ENCODE measurements at regions not wholly inside any gene's neighbourhood (a gene's known extent, or its start where the extent isn't known, plus 50 kb on each side); places are given as distances from the start of the nearest gene placed in this dataset.

DNA sequence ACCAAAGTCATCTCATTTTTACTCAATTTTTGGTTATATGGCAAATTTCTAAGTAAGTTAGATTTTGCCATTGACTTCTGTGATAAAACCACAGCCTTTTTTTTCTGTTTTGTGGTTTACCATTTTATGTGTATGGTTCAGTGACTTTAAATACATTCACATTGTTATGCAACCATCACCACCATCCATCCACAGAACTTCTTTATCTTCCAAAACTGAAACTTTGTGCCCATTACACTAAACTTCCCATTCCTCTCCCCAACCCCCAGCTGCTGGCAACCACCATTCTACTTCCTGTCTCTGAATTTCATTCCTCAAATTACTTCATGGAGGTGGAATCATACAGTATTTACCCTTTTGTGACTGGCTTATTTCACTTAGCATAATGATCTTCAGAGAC lies 280.4 kb upstream of the TCERG1L start:
- Mint-ChIP-seq H3K27me3 (ENCODE audit: low read depth) (peaks cover 2% of the 10 kb centered on the region; the same call in 1 of the 2 replicates), H3K36me3 (ENCODE audit: insufficient read depth in 1 of 3, low read depth in 3 of 3) (no peaks in the 10 kb centered on the region), H3K4me1 (no peaks in the 10 kb centered on the region; a peak in 1 of 4 replicates), H3K9me3 (peaks cover 2 to 3% of the 10 kb centered on the region in 2 experiments; a peak in 2 of 5 replicates), H3K27ac (no peak overlapping the region), H3K4me3 (no peak overlapping the region)
- Histone ChIP-seq H3K79me1 (ENCODE audit: insufficient read depth, low read depth, low read length, poor library complexity, severe bottlenecking) (no peaks in the 10 kb centered on the region), H2BK15ac (ENCODE audit: low read depth, low read length) (no peak overlapping the region), H3K79me2 (ENCODE audit: insufficient read depth, low read length) (no peaks in the 10 kb centered on the region), H4K20me1 (ENCODE audit: control insufficient read depth, insufficient read depth, insufficient read length) (no peaks in the 10 kb centered on the region), H2BK5ac (ENCODE audit: insufficient read length, low read length) (no peak overlapping the region), H3T11ph (ENCODE audit: low read length) (no peak overlapping the region), H3K23me2 (ENCODE audit: insufficient read length, low read depth, low read length, poor library complexity, severe bottlenecking) (no peaks in the 10 kb centered on the region), H3K9me3 (ENCODE audit: control insufficient read depth, low read depth, low read length) (no peaks in the 10 kb centered on the region), H3K9ac (ENCODE audit: extremely low read depth, insufficient read length, low read length) (no peak overlapping the region), H3K23ac (ENCODE audit: insufficient read length, low read depth, low read length) (no peak overlapping the region), H3K27ac (ENCODE audit: insufficient read length, low read depth, low read length) (no peak overlapping the region), H2BK20ac (ENCODE audit: low read depth, low read length, poor library complexity, severe bottlenecking) (no peak overlapping the region), H3K4me2 (ENCODE audit: insufficient read depth, insufficient read length, low read length) (no peak overlapping the region), H4K91ac (ENCODE audit: insufficient read length, low read depth, low read length) (no peak overlapping the region), H3K56ac (ENCODE audit: insufficient read length, low read depth, low read length) (no peak overlapping the region), H4K8ac (replicated peaks; ENCODE audit: insufficient read length, low read depth, low read length) (no peak overlapping the region), H3K27me3 (ENCODE audit: insufficient read depth, low read length) (no peaks in the 10 kb centered on the region), H3K4ac (ENCODE audit: low read depth, low read length) (no peak overlapping the region), H3K18ac (ENCODE audit: insufficient read length, low read depth, low read length) (no peak overlapping the region), H2BK120ac (ENCODE audit: low read depth, low read length, poor library complexity, severe bottlenecking) (no peak overlapping the region), H4K5ac (ENCODE audit: insufficient read length, low read depth, low read length) (no peak overlapping the region), H3K14ac (ENCODE audit: insufficient read depth, low read length) (no peak overlapping the region), H2BK12ac (ENCODE audit: insufficient read length, low read depth, low read length) (no peak overlapping the region), H3K4me1 (ENCODE audit: insufficient read depth, low read length) (no peaks in the 10 kb centered on the region), H2AK5ac (ENCODE audit: insufficient read length, low read length) (no peak overlapping the region), H2AFZ (ENCODE audit: low read length) (no peak overlapping the region)
- TF ChIP-seq, protein P1, sequence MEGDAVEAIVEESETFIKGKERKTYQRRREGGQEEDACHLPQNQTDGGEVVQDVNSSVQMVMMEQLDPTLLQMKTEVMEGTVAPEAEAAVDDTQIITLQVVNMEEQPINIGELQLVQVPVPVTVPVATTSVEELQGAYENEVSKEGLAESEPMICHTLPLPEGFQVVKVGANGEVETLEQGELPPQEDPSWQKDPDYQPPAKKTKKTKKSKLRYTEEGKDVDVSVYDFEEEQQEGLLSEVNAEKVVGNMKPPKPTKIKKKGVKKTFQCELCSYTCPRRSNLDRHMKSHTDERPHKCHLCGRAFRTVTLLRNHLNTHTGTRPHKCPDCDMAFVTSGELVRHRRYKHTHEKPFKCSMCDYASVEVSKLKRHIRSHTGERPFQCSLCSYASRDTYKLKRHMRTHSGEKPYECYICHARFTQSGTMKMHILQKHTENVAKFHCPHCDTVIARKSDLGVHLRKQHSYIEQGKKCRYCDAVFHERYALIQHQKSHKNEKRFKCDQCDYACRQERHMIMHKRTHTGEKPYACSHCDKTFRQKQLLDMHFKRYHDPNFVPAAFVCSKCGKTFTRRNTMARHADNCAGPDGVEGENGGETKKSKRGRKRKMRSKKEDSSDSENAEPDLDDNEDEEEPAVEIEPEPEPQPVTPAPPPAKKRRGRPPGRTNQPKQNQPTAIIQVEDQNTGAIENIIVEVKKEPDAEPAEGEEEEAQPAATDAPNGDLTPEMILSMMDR (conservative IDR thresholded peaks at IDR 0.05): no peak
- DNase-seq: no peak
